Mesenchymal stem cell (in vitro differentiated cells and primary cell): ENCODE measurements at regions not wholly inside any gene's neighbourhood (a gene's known extent, or its start where the extent isn't known, plus 50 kb on each side); places are given as distances from the start of the nearest gene placed in this dataset.

Experiments used
- DNase-seq: peaks from one replicate; pipeline ENCODE4 v3.0.0-alpha.2; 2013
- H2AFZ ChIP-seq: one replicate; pipeline ENCODE4 v1.6.1; 2013; ENCODE audit warnings: low read depth, mild to moderate bottlenecking, control low read depth, inconsistent platforms, low read length, moderate library complexity
- H2AK5ac ChIP-seq: 2 replicates; pipeline ENCODE4 v1.6.1; 2013; ENCODE audit warnings: low read length, moderate library complexity, mild to moderate bottlenecking, inconsistent platforms; ENCODE audit not compliant: severe bottlenecking
- H2BK120ac ChIP-seq: one replicate; pipeline ENCODE4 v1.6.1; 2013; ENCODE audit warnings: low read depth, mild to moderate bottlenecking, inconsistent platforms, low read length, moderate library complexity
- H2BK12ac ChIP-seq, 2 experiments: one replicate each; pipeline ENCODE4 v1.6.1; 2013; ENCODE audit warnings: inconsistent platforms in 2 of 2, low read length in 2 of 2, mild to moderate bottlenecking in 2 of 2, moderate library complexity in 2 of 2, control low read depth in 1 of 2
- H2BK15ac ChIP-seq: one replicate; pipeline ENCODE4 v1.6.1; 2013; ENCODE audit warnings: mild to moderate bottlenecking, low read depth, inconsistent platforms; ENCODE audit not compliant: poor library complexity, severe bottlenecking
- H2BK5ac ChIP-seq: 2 replicates; pipeline ENCODE4 v1.6.1; 2013; ENCODE audit warnings: low read depth, mild to moderate bottlenecking, low read length, control low read depth, inconsistent platforms; ENCODE audit not compliant: poor library complexity, severe bottlenecking
- H3K14ac ChIP-seq, 2 experiments: one replicate each; pipeline ENCODE4 v1.6.1; 2013; ENCODE audit warnings: inconsistent platforms in 2 of 2, low read length in 2 of 2, control low read depth in 1 of 2, mild to moderate bottlenecking in 1 of 2, moderate library complexity in 1 of 2
- H3K18ac ChIP-seq, 2 experiments: one replicate each; pipeline ENCODE4 v1.6.1; 2013; ENCODE audit warnings: inconsistent platforms in 2 of 2, low read length in 2 of 2, control low read depth in 1 of 2, low read depth in 1 of 2, mild to moderate bottlenecking in 1 of 2
- H3K23ac ChIP-seq, 2 experiments: one replicate each; pipeline ENCODE4 v1.6.1; 2013; ENCODE audit warnings: inconsistent platforms in 2 of 2, low read length in 2 of 2, mild to moderate bottlenecking in 2 of 2, moderate library complexity in 2 of 2, control low read depth in 1 of 2
- H3K27ac ChIP-seq: 2 replicates; pipeline ENCODE4 v1.5.1; 2013; ENCODE audit warnings: mild to moderate bottlenecking, moderate library complexity, low read length, control low read depth, inconsistent platforms; ENCODE audit not compliant: poor library complexity, severe bottlenecking
- H3K27me3 ChIP-seq, 2 experiments: 2 replicates each; pipeline versions ENCODE4 v1.6.1 to v1.7.0; 2013; ENCODE audit warnings: low read length in 2 of 2, mild to moderate bottlenecking in 2 of 2, moderate library complexity in 2 of 2, control low read depth in 1 of 2, inconsistent platforms in 1 of 2; ENCODE audit not compliant: control insufficient read depth in 1 of 2, insufficient read depth in 1 of 2
- H3K36me3 ChIP-seq, 2 experiments: 2 replicates each; pipeline versions ENCODE4 v1.6.1 to v1.7.0; 2013; ENCODE audit warnings: low read length in 2 of 2, control low read depth in 1 of 2, inconsistent platforms in 1 of 2, low read depth in 1 of 2, mild to moderate bottlenecking in 1 of 2; ENCODE audit not compliant: insufficient read depth in 2 of 2, control insufficient read depth in 1 of 2
- H3K4ac ChIP-seq, 2 experiments: one replicate each; pipeline ENCODE4 v1.6.1; 2013; ENCODE audit warnings: inconsistent platforms in 2 of 2, low read length in 2 of 2, mild to moderate bottlenecking in 2 of 2, moderate library complexity in 2 of 2, control low read depth in 1 of 2, low read depth in 1 of 2
- H3K4me1 ChIP-seq: 2 replicates; pipeline ENCODE4 v1.6.1; 2013; ENCODE audit warnings: low read depth, low read length, control low read depth; ENCODE audit not compliant: control insufficient read depth, insufficient read depth
- H3K4me2 ChIP-seq: 2 replicates; pipeline ENCODE4 v1.6.1; 2013; ENCODE audit warnings: low read length, mild to moderate bottlenecking, inconsistent platforms; ENCODE audit not compliant: poor library complexity, severe bottlenecking
- H3K4me3 ChIP-seq, 2 experiments: 2 replicates each; pipeline versions ENCODE4 v1.5.1 to v1.7.0; 2013; ENCODE audit warnings: low read length in 2 of 2, mild to moderate bottlenecking in 2 of 2, control low read depth in 1 of 2, low read depth in 1 of 2; ENCODE audit not compliant: insufficient read depth in 1 of 2
- H3K79me1 ChIP-seq: replicated peaks from 2 replicates; pipeline ENCODE4 v1.6.1; 2013; ENCODE audit warnings: mild to moderate bottlenecking, control low read depth, low read length, inconsistent platforms; ENCODE audit not compliant: poor library complexity, severe bottlenecking
- H3K9ac ChIP-seq: 2 replicates; pipeline ENCODE4 v1.7.0; 2013; ENCODE audit warnings: mild to moderate bottlenecking, low read length, moderate library complexity
- H3K9me3 ChIP-seq: 2 replicates; pipeline ENCODE4 v1.7.0; 2013; ENCODE audit warnings: mild to moderate bottlenecking, low read length; ENCODE audit not compliant: control insufficient read depth
- H4K8ac ChIP-seq: one replicate; pipeline ENCODE4 v1.6.1; 2013; ENCODE audit warnings: inconsistent platforms, mild to moderate bottlenecking, low read length, moderate library complexity
- H4K91ac ChIP-seq: one replicate; pipeline ENCODE4 v1.6.1; 2013; ENCODE audit warnings: mild to moderate bottlenecking, low read length, inconsistent platforms
- WGBS: methylation state at CpG from one replicate; pipeline ENCODE4 v1.1.7; 2013; ENCODE audit warnings: mixed read lengths; 5-methylcytosine and 5-hydroxymethylcytosine counted together

GRCh38 chr9:23326597-23326996 lies 499.4 kb downstream of the ELAVL2 start:
- no peak overlapping the region for H3K9ac ChIP-seq
- peaks cover 5% of the 10 kb centered on the region for H3K9me3 ChIP-seq
- no peak overlapping the region for H2AK5ac ChIP-seq
- DNase-seq: no peak
- no peak overlapping the region for H3K23ac ChIP-seq
- H2AFZ ChIP-seq: no peak overlapping the region
- no peaks in the 10 kb centered on the region for H3K79me1 ChIP-seq
- no peak overlapping the region for H2BK120ac ChIP-seq
- H2BK15ac ChIP-seq: no peak overlapping the region
- no peak overlapping the region for H4K8ac ChIP-seq
- no peak overlapping the region for H3K4me2 ChIP-seq
- H2BK12ac ChIP-seq: no peak overlapping the region
- H2BK5ac ChIP-seq: no peak overlapping the region
- no peak overlapping the region for H4K91ac ChIP-seq
- no peaks in the 10 kb centered on the region for H3K4me1 ChIP-seq
- no peak overlapping the region for H3K18ac ChIP-seq
- no peak overlapping the region for H3K4me3 ChIP-seq
- no peak overlapping the region for H3K14ac ChIP-seq
- 94% methylated on average over 3 of the region's 3 CpGs for whole genome bisulfite sequencing
- no peaks in the 10 kb centered on the region for H3K36me3 ChIP-seq
- H3K4ac ChIP-seq: no peak overlapping the region
- H3K27ac ChIP-seq: no peak overlapping the region
- no peaks in the 10 kb centered on the region for H3K27me3 ChIP-seq

- Histone ChIP-seq H3K9ac (no peak overlapping the region), H2BK120ac (no peak overlapping the region), H3K79me1 (no peaks in the 10 kb centered on the region), H3K4ac (no peak overlapping the region), H3K27ac (no peak overlapping the region), H2BK12ac (no peak overlapping the region), H2BK5ac (no peak overlapping the region), H3K36me3 (no peaks in the 10 kb centered on the region), H3K18ac (no peak overlapping the region), H3K23ac (no peak overlapping the region), H3K4me2 (no peak overlapping the region), H2AK5ac (no peak overlapping the region), H3K9me3 (no peaks in the 10 kb centered on the region), H3K4me1 (no peaks in the 10 kb centered on the region), H4K91ac (no peak overlapping the region), H2AFZ (no peak overlapping the region), H3K14ac (no peak overlapping the region), H3K4me3 (no peak overlapping the region), H4K8ac (no peak overlapping the region), H2BK15ac (no peak overlapping the region), H3K27me3 (no peaks in the 10 kb centered on the region)
- 92% methylated on average over 3 of the region's 3 CpGs for WGBS
- DNase-seq: peak; percentile 1
These were observed 484.7 kb downstream of the ELAVL2 start for GRCh38 chr9:23341346-23341745.

DNA sequence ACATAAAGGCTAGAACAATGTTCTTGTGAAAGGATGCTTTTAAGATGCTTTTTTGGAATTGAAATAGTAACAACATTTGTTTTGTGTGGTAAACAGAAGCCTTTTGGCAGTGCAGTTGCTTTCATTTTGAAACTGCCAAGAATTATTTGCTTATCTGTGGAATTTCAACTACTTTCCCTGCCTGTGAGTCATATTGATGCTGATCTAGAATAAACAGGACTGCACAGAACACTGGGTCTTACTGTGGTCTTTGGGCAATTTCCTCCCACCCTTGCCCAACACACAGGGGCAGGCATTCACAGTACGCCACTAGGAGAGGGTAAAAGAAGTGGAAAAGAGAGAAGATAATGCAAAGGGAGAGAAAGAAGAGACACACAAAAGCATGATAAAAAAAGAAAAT lies 483.7 kb downstream of the ELAVL2 start:
- H3K4me1 ChIP-seq: no peaks in the 10 kb centered on the region
- no peak overlapping the region for H4K91ac ChIP-seq
- H2BK5ac ChIP-seq: no peak overlapping the region
- no peak overlapping the region for H3K23ac ChIP-seq
- H3K4ac ChIP-seq: no peak overlapping the region
- no peaks in the 10 kb centered on the region for H3K9me3 ChIP-seq
- no peaks in the 10 kb centered on the region for H3K36me3 ChIP-seq
- H2BK12ac ChIP-seq: no peak overlapping the region
- H3K27ac ChIP-seq: no peak overlapping the region
- DNase-seq: peak; percentile 79
- no peak overlapping the region for H3K4me3 ChIP-seq
- no peak overlapping the region for H2BK15ac ChIP-seq
- no peak overlapping the region for H3K9ac ChIP-seq
- no peak overlapping the region for H2AK5ac ChIP-seq
- no peaks in the 10 kb centered on the region for H3K79me1 ChIP-seq
- H2BK120ac ChIP-seq: no peak overlapping the region
- 14% methylated on average over 1 of the region's 1 CpG for WGBS
- H3K4me2 ChIP-seq: no peak overlapping the region
- no peak overlapping the region for H3K14ac ChIP-seq
- H4K8ac ChIP-seq: no peak overlapping the region
- H2AFZ ChIP-seq: no peak overlapping the region
- no peak overlapping the region for H3K18ac ChIP-seq
- no peaks in the 10 kb centered on the region for H3K27me3 ChIP-seq

GRCh38 chr9:23343226-23343625 lies 482.8 kb downstream of the ELAVL2 start:
- peak; percentile 17 for DNase-seq

More at GRCh38 chr9:23343226-23343625, 482.8 kb downstream of the ELAVL2 start:
- Histone ChIP-seq H3K27me3 (no peaks in the 10 kb centered on the region), H3K27ac (no peak overlapping the region), H2BK120ac (no peak overlapping the region), H3K9me3 (no peaks in the 10 kb centered on the region), H3K4me3 (no peak overlapping the region), H3K9ac (no peak overlapping the region), H2AK5ac (no peak overlapping the region), H4K8ac (no peak overlapping the region), H3K79me1 (no peaks in the 10 kb centered on the region), H3K14ac (no peak overlapping the region), H3K4me1 (no peaks in the 10 kb centered on the region), H3K4ac (no peak overlapping the region), H2AFZ (no peak overlapping the region), H4K91ac (no peak overlapping the region), H3K4me2 (no peak overlapping the region), H2BK5ac (no peak overlapping the region), H2BK12ac (no peak overlapping the region), H3K23ac (no peak overlapping the region), H3K18ac (no peak overlapping the region), H3K36me3 (no peaks in the 10 kb centered on the region), H2BK15ac (no peak overlapping the region)
- WGBS: 86% methylated on average over 1 of the region's 1 CpG
